DMS53 (cell line): ENCODE measurements at regions not wholly inside any gene's neighbourhood (a gene's known extent, or its start where the extent isn't known, plus 50 kb on each side); places are given as distances from the start of the nearest gene placed in this dataset.
"Not testable (repeated sequence)": the region's sequence is repeated elsewhere in the genome, so short reads cannot be mapped to it uniquely, and the experiment has no call there.

Source experiments
- DNase-seq: peaks from one replicate; lab custom pipeline; 2025; lab: John Stamatoyannopoulos, UW

DNA sequence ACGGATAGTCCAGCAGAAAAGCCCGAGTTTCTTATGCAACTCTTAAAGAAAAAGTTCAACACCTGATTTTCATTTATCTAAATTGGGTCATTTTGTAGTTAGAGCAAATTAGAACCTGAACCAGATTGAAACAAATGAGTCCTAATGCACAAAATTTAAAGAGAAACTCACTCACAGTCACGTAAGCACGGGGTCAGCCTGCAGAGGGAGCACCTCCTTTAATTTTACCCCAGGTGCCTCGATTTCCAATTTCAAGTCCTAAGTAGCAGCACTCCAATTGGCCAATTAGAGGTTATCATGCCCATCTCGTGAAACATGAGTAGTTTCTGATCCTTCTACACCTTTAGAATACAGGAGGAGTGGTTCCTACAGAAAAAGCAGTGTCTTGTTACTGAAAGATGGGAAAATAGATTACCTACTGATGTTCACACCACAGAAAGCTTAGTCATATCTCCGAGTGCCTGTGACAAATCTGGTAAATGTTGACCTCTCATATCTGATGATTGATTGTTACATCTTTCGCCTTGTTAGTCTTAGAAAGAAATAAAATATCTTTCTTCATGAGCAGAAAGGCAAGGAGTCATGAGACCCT is 1929.8 kb upstream of the LRRTM1 start:
- peak; percentile 32 for DNase-seq

DNA sequence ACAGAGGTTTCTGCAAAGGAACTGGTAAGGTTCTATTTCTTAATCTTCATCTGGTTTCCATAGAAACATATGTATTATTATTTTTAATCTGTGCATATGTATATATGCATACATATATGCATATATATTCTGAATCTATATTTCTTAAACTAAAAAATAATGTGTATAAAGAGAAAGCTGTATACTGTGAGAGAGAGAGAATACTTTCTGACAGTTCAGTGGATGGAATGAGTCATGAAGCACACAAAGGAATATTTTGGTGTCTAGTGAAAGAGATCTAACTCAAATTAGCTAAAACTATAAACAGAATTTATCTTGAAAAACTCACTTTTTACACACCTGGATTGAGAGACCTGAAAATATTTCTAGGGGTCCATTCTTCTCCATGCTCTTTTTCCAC is 1929.3 kb upstream of the LRRTM1 start:
- no peak for DNase-seq

GRCh38 chr2:82230406-82230805 is 1925.9 kb upstream of the LRRTM1 start:
- DNase-seq = no peak

- no peak for DNase-seq
These were observed 1921.9 kb upstream of the LRRTM1 start for GRCh38 chr2:82226441-82226840.

- DNase-seq = peak; percentile 66
These were observed 1919.9 kb upstream of the LRRTM1 start for GRCh38 chr2:82224301-82224940.

DNA sequence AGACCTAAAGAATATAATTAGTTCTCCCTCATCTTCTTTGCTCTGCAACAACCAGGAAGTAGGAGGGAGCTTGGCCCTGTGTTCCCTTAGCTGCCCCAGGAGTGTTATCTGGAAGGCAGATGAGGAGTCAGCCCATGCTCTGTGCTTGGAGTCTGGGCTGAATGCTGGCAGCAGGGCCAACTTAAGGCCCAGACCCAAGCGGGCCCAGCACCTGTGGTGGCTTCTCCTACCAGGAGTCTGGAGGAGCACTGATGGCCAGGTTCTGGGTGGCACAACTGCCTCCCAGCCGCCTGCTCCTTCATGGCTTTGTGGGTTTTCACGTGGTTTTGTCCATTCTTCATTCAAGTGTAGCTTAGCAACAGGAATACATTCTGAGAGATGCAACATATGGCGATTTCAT is 1910.7 kb upstream of the LRRTM1 start:
- DNase-seq = peak; percentile 60

GRCh38 chr2:82199493-82199852 is 1894.9 kb upstream of the LRRTM1 start:
- no peak for DNase-seq

DNA sequence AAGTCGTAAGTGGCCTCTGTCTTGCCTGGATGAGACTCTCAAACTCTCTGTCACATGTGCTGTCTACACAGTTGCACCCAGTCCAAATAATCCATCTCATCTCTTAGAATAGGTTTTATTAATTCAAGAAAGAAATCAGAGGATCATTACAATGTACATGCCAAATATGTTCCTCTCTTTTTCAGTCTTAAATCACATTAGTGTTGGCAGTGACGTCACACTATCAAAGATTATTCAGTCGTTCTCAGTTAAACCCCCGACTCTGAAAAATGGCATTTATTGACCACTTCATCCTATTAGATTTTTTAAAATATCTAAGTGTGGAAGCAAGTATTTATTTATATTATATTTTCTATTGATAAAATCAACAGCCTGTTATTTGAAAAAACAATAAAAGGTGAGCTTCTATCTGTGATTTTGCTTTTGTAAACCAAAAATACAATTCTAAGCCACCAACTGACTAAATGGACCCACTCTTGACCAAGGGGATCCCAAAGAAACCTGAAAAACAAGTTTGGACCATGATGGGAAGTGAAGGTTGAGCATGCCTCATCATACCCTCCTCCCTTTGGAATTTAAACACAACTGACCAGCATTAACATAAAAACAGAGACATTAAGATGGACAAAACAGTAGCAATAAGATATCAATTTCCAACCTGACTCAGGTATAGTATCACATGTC is 1894.4 kb upstream of the LRRTM1 start:
- DNase-seq = peak; percentile 10

GRCh38 chr2:82182270-82182669 is 1877.7 kb upstream of the LRRTM1 start:
- no peak for DNase-seq

DNA sequence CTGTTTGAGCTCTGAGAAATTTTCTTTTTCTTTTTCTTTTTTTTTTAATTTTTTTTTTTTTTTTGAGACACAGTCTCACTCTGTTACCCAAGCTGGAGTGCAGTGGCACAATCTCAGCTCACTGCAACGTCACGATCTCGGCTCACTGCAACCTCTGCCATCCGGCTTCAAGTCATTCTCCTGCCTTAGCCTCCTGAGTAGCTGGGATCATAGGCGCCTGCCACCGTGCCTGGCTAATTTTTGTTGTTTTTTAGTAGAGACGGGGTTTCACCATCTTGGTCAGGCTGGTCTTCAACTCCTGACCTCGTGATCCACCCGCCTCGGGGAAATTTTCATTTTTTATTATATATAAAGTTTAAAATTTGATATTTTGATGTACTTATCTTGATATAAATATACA is 1870.7 kb upstream of the LRRTM1 start:
- DNase-seq = not testable (repeated sequence)

DNA sequence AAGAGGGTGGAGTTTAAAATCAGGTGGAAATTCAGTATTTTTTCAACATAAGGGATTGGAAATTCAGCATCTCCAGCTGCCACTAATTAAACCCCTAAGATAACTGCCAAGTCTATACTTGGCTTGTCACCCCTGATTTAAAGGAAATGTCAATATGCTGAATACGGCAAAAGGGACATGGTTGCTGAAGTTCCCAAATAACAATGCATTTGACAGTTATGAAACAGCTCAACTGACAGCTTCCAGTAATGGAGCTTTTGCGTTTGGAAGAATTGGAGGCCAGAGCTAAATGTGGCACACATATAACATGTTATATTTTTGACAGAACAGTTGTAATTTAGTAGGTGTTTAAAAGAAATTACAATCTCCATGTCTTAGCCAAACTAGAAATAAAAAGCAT is 1867.9 kb upstream of the LRRTM1 start:
- DNase-seq = no peak

GRCh38 chr2:82169379-82169778 is 1864.8 kb upstream of the LRRTM1 start:
- no peak for DNase-seq

- DNase-seq = no peak
These were observed 1860.8 kb upstream of the LRRTM1 start for GRCh38 chr2:82165377-82165776.

- no peak for DNase-seq
These were observed 1853.6 kb upstream of the LRRTM1 start for GRCh38 chr2:82158150-82158549.

DNA sequence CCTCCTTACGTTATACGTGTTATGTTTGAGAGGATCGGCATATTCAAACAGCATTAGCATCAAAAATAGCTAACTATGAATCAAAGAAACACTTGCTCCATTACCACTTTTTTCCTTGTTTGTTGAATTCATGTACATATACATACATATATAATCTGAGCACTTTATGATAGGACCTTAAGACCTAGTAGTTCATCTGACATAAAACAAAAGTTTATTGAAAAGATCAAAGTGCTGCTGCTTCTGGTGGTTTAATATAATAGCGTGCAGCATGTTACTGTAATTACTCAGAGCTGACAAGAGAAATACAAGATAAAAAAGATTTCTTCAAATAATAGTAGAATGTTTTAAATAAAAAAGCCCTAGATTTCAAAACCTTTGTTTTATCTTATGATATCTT is 1850.9 kb upstream of the LRRTM1 start:
- DNase-seq = no peak

GRCh38 chr2:82143343-82143742 is 1838.8 kb upstream of the LRRTM1 start:
- DNase-seq = no peak

- DNase-seq = peak; percentile 90
These were observed 1835.5 kb upstream of the LRRTM1 start for GRCh38 chr2:82139979-82140611.

- DNase-seq = no peak
These were observed 1832.9 kb upstream of the LRRTM1 start for GRCh38 chr2:82137441-82137840.

- no peak for DNase-seq
These were observed 1823.5 kb upstream of the LRRTM1 start for GRCh38 chr2:82128051-82128450.

- peak; percentile 11 for DNase-seq
These were observed 1820.1 kb upstream of the LRRTM1 start for GRCh38 chr2:82124629-82125028.

GRCh38 chr2:82120654-82121053 is 1816.1 kb upstream of the LRRTM1 start:
- peak; percentile 68 for DNase-seq

DNA sequence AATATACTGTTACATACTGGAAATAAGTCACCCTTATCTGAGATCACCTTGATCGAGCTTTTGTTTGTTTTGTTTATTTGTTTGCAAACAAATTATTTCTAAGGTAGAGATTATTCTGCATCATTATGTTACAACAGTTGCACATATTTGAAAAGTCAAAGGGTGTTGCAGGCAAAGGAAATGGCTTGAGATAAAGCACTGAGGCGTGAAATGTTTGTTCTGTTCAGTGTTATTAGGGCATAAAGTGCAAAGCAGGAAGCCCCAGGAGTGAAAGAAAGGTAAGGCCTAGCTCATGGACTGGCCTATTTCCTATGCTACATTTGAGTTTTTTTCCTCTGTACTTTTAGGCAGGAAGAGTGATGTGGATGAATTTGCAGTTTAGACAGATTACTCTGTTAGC is 1815.6 kb upstream of the LRRTM1 start:
- DNase-seq = peak; percentile 87

- DNase-seq = no peak
These were observed 1804.9 kb upstream of the LRRTM1 start for GRCh38 chr2:82109418-82109817.
